Adrenal gland (tissue), 9 donors: ENCODE measurements at regions not wholly inside any gene's neighbourhood (a gene's known extent, or its start where the extent isn't known, plus 50 kb on each side); places are given as distances from the start of the nearest gene placed in this dataset.

Experiments
- DNase-seq, 7 donors: peaks; one replicate each; pipeline ENCODE4 v3.0.0-alpha.2; 2019 to 2020
- H3K27ac ChIP-seq, 5 donors: fragments of 200-600 bp; sonication (generic) in 4 of 5; 1 replicate in 3 of 5; 2 replicates in 2 of 5; pipeline versions ENCODE4 v1.5.1 to v1.8.0; 2016 to 2020; ENCODE audit warnings: mild to moderate bottlenecking in 1 of 5
- H3K27me3 ChIP-seq: fragments of 200-600 bp; 2 replicates; pipeline ENCODE4 v1.8.0; 2021
- H3K36me3 ChIP-seq, 2 donors: fragments of 200-600 bp; replicated peaks in 1 of 2; 1 replicate in 1 of 2; 2 replicates in 1 of 2; pipeline versions ENCODE4 v1.5.1 to v1.8.0; 2018 to 2022
- H3K4me1 ChIP-seq, 2 donors: fragments of 200-600 bp; replicated peaks in 1 of 2; 1 replicate in 1 of 2; 2 replicates in 1 of 2; pipeline versions ENCODE4 v1.5.1 to v1.8.0; 2018 to 2021
- H3K4me3 ChIP-seq, 4 donors: fragments of 200-600 bp; sonication (generic) in 3 of 4; one replicate each; pipeline ENCODE4 v1.5.1; 2016 to 2018
- H3K9me3 ChIP-seq, 3 donors: fragments of 200-600 bp; sonication (generic) in 1 of 3; replicated peaks in 1 of 3; 1 replicate in 2 of 3; 2 replicates in 1 of 3; pipeline versions ENCODE4 v1.5.1 to v1.8.0; 2016 to 2021
- CTCF ChIP-seq, 6 experiments: fragments of 450-650 bp in 4 of 6; fragments of 200-600 bp in 2 of 6; sonication (generic) in 1 of 6; IDR thresholded peaks; 1 replicate in 5 of 6; 2 replicates in 1 of 6; pipeline versions ENCODE4 v1.5.1 to v1.8.0; 2016 to 2021; ENCODE audit warnings: antibody characterized with exemption in 6 of 6, mild to moderate bottlenecking in 2 of 6, moderate library complexity in 1 of 6
- POLR2A ChIP-seq, 2 donors: fragments of 450-650 bp; IDR thresholded peaks; one replicate each; pipeline ENCODE4 v1.6.1; 2017; ENCODE audit warnings: antibody characterized with exemption in 2 of 2, mild to moderate bottlenecking in 2 of 2, moderate library complexity in 1 of 2
- WGBS, 4 donors: extraction: QIAGEN DNeasy Blood & Tissue Kit in 2 of 4; methylation state at CpG; one replicate each; pipeline versions ENCODE4 v1.1.5 to v1.1.7; 2013 to 2017; 5-methylcytosine and 5-hydroxymethylcytosine counted together
- intact Hi-C, 2 donors: fragments of 100-400 bp; cut with DNase I; formaldehyde crosslinking; loops; one replicate each; pipeline versions ENCODE4 v1.14.1 to v1.15.0; 2022 to 2023
- donor health status: healthy with polysubstance abuse.
- donor health status: Bipolar disorder and iron deficiency.
- donor health status: DM: yes; HTN: yes; CAD: no.
- donor health status: DM: no; HTN: no; CAD: no.
- donor health status: DM: no; HTN: no; CAD: no.

- intact Hi-C loops = no loop called here
- H3K27me3 ChIP-seq = no peaks in the 10 kb centered on the region
- 90 to 94% (median 92%) methylated on average over 2 of the region's 2 CpGs for WGBS, 4 donors
Observed at GRCh38 chr5:74544811-74545210, 95.7 kb downstream of the ENC1 start.

GRCh38 chr5:74543162-74543995, 97.1 kb downstream of the ENC1 start:
- TF ChIP-seq POLR2A (IDR thresholded peaks at IDR 0.05) (no peak), CTCF (IDR thresholded peaks at IDR 0.05) (no peak)
- 42 to 49% (median 48%) methylated on average over 14 of the region's 14 CpGs for WGBS, 4 donors
- H3K4me1 ChIP-seq = no peaks in the 10 kb centered on the region
- H3K9me3 ChIP-seq = no peaks in the 10 kb centered on the region
- no peak overlapping the region for H3K4me3 ChIP-seq
- intact Hi-C loops = no loop called here
- H3K36me3 ChIP-seq = no peaks in the 10 kb centered on the region
- H3K27me3 ChIP-seq = no peaks in the 10 kb centered on the region
- H3K27ac ChIP-seq = no peak overlapping the region
- peak in 3 of 7 donors; percentile 13 to 29 (median 16) for DNase-seq

More at GRCh38 chr5:74544811-74545210, 95.7 kb downstream of the ENC1 start:
- Histone ChIP-seq H3K36me3 (no peaks in the 10 kb centered on the region), H3K4me1 (no peaks in the 10 kb centered on the region), H3K9me3 (no peaks in the 10 kb centered on the region), H3K27ac (no peak overlapping the region), H3K4me3 (no peak overlapping the region)
- TF ChIP-seq CTCF (IDR thresholded peaks at IDR 0.05) = no peak
- TF ChIP-seq POLR2A (IDR thresholded peaks at IDR 0.05) = no peak
- DNase-seq = no peak

- Histone ChIP-seq H3K27ac (no peak overlapping the region), H3K27me3 (no peaks in the 10 kb centered on the region), H3K4me3 (no peak overlapping the region), H3K9me3 (no peaks in the 10 kb centered on the region), H3K4me1 (no peaks in the 10 kb centered on the region), H3K36me3 (no peaks in the 10 kb centered on the region)
- no peak for DNase-seq
- intact Hi-C loops = no loop called here
- 73 to 94% (median 86%) methylated on average over 3 of the region's 3 CpGs for WGBS, 4 donors
- TF ChIP-seq POLR2A (IDR thresholded peaks at IDR 0.05) = no peak
- no peak for TF ChIP-seq CTCF (IDR thresholded peaks at IDR 0.05)
Observed at GRCh38 chr5:74542482-74542881, 98.0 kb downstream of the ENC1 start.

- intact Hi-C loops = no loop called here
- Histone ChIP-seq H3K27ac (peak overlapping the region in 1 of 5 donors; percentile 3), H3K27me3 (no peaks in the 10 kb centered on the region), H3K36me3 (no peaks in the 10 kb centered on the region), H3K4me3 (no peak overlapping the region), H3K4me1 (no peaks in the 10 kb centered on the region), H3K9me3 (no peaks in the 10 kb centered on the region)
- WGBS, 4 donors = 42 to 52% (median 47%) methylated on average over 1 of the region's 1 CpG
- no peak for DNase-seq
- TF ChIP-seq POLR2A (IDR thresholded peaks at IDR 0.05) (no peak), CTCF (IDR thresholded peaks at IDR 0.05) (no peak)
Observed at GRCh38 chr5:74541381-74541781, 99.1 kb downstream of the ENC1 start.
